ENCODE measurements at regions not wholly inside any gene's neighbourhood (a gene's known extent, or its start where the extent isn't known, plus 50 kb on each side); places are given as distances from the start of the nearest gene placed in this dataset.

- Histone ChIP-seq H3K27ac (peak overlapping the region in 5 of 8 donors; percentile 24 to 41 (median 34)), H3K9me3 (peaks cover 0 to 21% (median under 1%) of the 10 kb centered on the region in 8 donors), H3K27me3 (replicated peaks in 1 of 7) (no peaks in the 10 kb centered on the region), H3K4me1 (peaks cover 0 to 16% (median 5%) of the 10 kb centered on the region in 6 donors), H3K4me3 (no peak overlapping the region), H3K36me3 (no peaks in the 10 kb centered on the region)
- 90 to 100% (median 97%) methylated on average over 1 of the region's 1 CpG for WGBS, 5 donors
- DNase-seq = no peak
- no peak for TF ChIP-seq POLR2AphosphoS5 (IDR thresholded peaks at IDR 0.05)
- TF ChIP-seq, protein P1, sequence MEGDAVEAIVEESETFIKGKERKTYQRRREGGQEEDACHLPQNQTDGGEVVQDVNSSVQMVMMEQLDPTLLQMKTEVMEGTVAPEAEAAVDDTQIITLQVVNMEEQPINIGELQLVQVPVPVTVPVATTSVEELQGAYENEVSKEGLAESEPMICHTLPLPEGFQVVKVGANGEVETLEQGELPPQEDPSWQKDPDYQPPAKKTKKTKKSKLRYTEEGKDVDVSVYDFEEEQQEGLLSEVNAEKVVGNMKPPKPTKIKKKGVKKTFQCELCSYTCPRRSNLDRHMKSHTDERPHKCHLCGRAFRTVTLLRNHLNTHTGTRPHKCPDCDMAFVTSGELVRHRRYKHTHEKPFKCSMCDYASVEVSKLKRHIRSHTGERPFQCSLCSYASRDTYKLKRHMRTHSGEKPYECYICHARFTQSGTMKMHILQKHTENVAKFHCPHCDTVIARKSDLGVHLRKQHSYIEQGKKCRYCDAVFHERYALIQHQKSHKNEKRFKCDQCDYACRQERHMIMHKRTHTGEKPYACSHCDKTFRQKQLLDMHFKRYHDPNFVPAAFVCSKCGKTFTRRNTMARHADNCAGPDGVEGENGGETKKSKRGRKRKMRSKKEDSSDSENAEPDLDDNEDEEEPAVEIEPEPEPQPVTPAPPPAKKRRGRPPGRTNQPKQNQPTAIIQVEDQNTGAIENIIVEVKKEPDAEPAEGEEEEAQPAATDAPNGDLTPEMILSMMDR (IDR thresholded peaks at IDR 0.05 in 8 of 11, conservative IDR thresholded peaks at IDR 0.05 in 3 of 11) = no peak
- TF ChIP-seq POLR2A (IDR thresholded peaks at IDR 0.05) = no peak
- intact Hi-C loops (cut with DNase I; ENCODE audit: low total_unique reads) = no loop called here
Measured at GRCh38 chr12:92002195-92002649, 143.4 kb downstream of the BTG1 start.

DNA sequence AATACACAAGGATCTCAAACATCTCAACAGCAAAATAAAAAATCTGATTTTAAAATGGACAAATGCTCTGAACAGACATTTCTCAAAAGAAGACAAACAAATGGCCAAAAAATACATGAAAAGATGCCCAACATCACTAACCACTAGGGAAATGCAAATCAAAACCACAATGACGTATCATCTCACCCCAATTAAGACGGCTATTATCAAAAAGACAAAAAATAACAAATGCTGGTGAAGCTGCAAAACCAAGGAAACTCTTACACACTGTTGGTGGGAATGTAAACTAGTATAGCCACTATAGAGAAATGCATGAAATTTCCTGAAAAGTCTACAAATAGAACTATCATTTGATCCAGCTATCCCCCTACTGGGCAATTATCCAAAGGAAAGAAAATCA, 145.0 kb downstream of the BTG1 start:
- Histone ChIP-seq H3K4me3 (no peak overlapping the region), H3K27me3 (replicated peaks in 1 of 7) (no peaks in the 10 kb centered on the region), H3K27ac (no peak overlapping the region), H3K4me1 (peaks cover 0 to 16% (median 5%) of the 10 kb centered on the region in 6 donors), H3K9me3 (peaks cover 0 to 21% (median 2%) of the 10 kb centered on the region in 8 donors), H3K36me3 (no peaks in the 10 kb centered on the region)
- TF ChIP-seq, protein P1 (IDR thresholded peaks at IDR 0.05 in 8 of 11, conservative IDR thresholded peaks at IDR 0.05 in 3 of 11) = no peak
- TF ChIP-seq POLR2AphosphoS5 (IDR thresholded peaks at IDR 0.05) = no peak
- no peak for TF ChIP-seq POLR2A (IDR thresholded peaks at IDR 0.05)
- 49 to 57% (median 54%) methylated on average over 2 of the region's 2 CpGs for WGBS, 5 donors
- no peak for DNase-seq
- intact Hi-C loops (cut with DNase I; ENCODE audit: low total_unique reads) = no loop called here

- intact Hi-C loops (cut with DNase I; ENCODE audit: low total_unique reads) = no loop called here
- DNase-seq = no peak
- no peaks in the 10 kb centered on the region for H3K27me3 ChIP-seq (replicated peaks in 1 of 7)
- H3K9me3 ChIP-seq = peaks cover 0 to 21% (median 2%) of the 10 kb centered on the region in 8 donors
- no peak for TF ChIP-seq POLR2A (IDR thresholded peaks at IDR 0.05)
- TF ChIP-seq, protein P1 (IDR thresholded peaks at IDR 0.05 in 8 of 11, conservative IDR thresholded peaks at IDR 0.05 in 3 of 11) = no peak
- no peak for TF ChIP-seq POLR2AphosphoS5 (IDR thresholded peaks at IDR 0.05)
- WGBS, 5 donors = 97 to 100% (median 100%) methylated on average over 1 of the region's 1 CpG
- H3K4me3 ChIP-seq = no peak overlapping the region
- H3K27ac ChIP-seq = no peak overlapping the region
- H3K4me1 ChIP-seq = peaks cover 0 to 16% (median 3%) of the 10 kb centered on the region in 6 donors
- no peaks in the 10 kb centered on the region for H3K36me3 ChIP-seq
Measured at GRCh38 chr12:91999823-92000222, 145.8 kb downstream of the BTG1 start.

- TF ChIP-seq POLR2A (IDR thresholded peaks at IDR 0.05) = no peak
- TF ChIP-seq, protein P1 (IDR thresholded peaks at IDR 0.05 in 8 of 11, conservative IDR thresholded peaks at IDR 0.05 in 3 of 11) = no peak
- intact Hi-C loops (cut with DNase I; ENCODE audit: low total_unique reads) = no loop called here
- Histone ChIP-seq H3K36me3 (no peaks in the 10 kb centered on the region), H3K27me3 (replicated peaks in 1 of 7) (no peaks in the 10 kb centered on the region), H3K27ac (no peak overlapping the region), H3K4me1 (peaks cover 0 to 12% (median 0%) of the 10 kb centered on the region in 6 donors), H3K9me3 (peaks cover 0 to 21% (median 2%) of the 10 kb centered on the region in 8 donors), H3K4me3 (no peak overlapping the region)
- 77 to 95% (median 84%) methylated on average over 2 of the region's 2 CpGs for WGBS, 5 donors
- no peak for DNase-seq
Measured at GRCh38 chr12:91998316-91998715, 147.3 kb downstream of the BTG1 start.
